ENCODE measurements at regions not wholly inside any gene's neighbourhood (a gene's known extent, or its start where the extent isn't known, plus 50 kb on each side); places are given as distances from the start of the nearest gene placed in this dataset.

DNA sequence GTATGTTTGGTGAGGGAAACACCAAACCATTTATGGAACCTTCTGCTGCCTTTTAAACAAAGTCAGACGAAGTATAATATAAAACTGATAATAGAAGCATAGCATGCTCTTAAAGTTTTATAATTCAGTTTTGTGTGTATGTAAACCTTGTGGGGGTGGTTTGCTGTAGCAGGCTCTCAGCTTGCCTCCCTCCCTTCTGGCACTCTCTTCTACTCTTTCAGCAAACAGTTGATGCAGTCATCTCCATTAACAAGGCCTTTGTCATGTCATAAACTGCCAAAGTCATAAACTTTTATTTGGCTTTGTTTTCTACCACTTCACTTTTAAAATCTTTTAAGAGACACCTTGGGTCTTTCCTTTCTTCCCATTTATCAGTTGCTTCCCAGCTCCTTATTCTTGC lies 448.2 kb upstream of the SETBP1 start:
- intact Hi-C loops (cut with micrococcal nuclease; ENCODE audit: unreplicated experiment), result no loop called here
- no peak overlapping the region for H3K4me3 ChIP-seq (ENCODE audit: low read depth, low read length, poor library complexity, severe bottlenecking)
- no peak for DNase-seq (ENCODE audit: low spot score)
- no TSS peak for BruUV-seq (replicated peaks)
- TF ChIP-seq, protein P1, sequence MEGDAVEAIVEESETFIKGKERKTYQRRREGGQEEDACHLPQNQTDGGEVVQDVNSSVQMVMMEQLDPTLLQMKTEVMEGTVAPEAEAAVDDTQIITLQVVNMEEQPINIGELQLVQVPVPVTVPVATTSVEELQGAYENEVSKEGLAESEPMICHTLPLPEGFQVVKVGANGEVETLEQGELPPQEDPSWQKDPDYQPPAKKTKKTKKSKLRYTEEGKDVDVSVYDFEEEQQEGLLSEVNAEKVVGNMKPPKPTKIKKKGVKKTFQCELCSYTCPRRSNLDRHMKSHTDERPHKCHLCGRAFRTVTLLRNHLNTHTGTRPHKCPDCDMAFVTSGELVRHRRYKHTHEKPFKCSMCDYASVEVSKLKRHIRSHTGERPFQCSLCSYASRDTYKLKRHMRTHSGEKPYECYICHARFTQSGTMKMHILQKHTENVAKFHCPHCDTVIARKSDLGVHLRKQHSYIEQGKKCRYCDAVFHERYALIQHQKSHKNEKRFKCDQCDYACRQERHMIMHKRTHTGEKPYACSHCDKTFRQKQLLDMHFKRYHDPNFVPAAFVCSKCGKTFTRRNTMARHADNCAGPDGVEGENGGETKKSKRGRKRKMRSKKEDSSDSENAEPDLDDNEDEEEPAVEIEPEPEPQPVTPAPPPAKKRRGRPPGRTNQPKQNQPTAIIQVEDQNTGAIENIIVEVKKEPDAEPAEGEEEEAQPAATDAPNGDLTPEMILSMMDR (conservative IDR thresholded peaks at IDR 0.05; ENCODE audit: low read depth, low read length), result no peak
- TF ChIP-seq EZH2 (IDR thresholded peaks at IDR 0.05; ENCODE audit: borderline replicate concordance, low read depth, low read length, poor library complexity, severe bottlenecking), result no peak
- no peak overlapping the region for H3K27ac ChIP-seq (ENCODE audit: low read depth, low read length, poor library complexity, severe bottlenecking)
- H3K36me3 ChIP-seq (ENCODE audit: insufficient read depth, low read length, poor library complexity, severe bottlenecking), result no peaks in the 10 kb centered on the region
- ChIA-PET POLR2A (ENCODE audit: low non-redundant PET) (no interaction called here), CTCF (no interaction called here)
- no peaks in the 10 kb centered on the region for H3K9me3 ChIP-seq (ENCODE audit: low read depth, low read length, poor library complexity, severe bottlenecking)
- no peaks in the 10 kb centered on the region for H3K4me1 ChIP-seq (ENCODE audit: insufficient read depth, low read length, poor library complexity, severe bottlenecking)
- no peaks in the 10 kb centered on the region for H3K27me3 ChIP-seq (replicated peaks; ENCODE audit: insufficient read depth, low read depth, low read length, poor library complexity)

GRCh38 chr18:44238454-44238853 lies 442.2 kb upstream of the SETBP1 start:
- ChIA-PET POLR2A (ENCODE audit: low non-redundant PET) (no interaction called here), CTCF (no interaction called here)
- BruUV-seq (replicated peaks), result no TSS peak
- TF ChIP-seq EZH2 (IDR thresholded peaks at IDR 0.05; ENCODE audit: borderline replicate concordance, low read depth, low read length, poor library complexity, severe bottlenecking), result no peak
- TF ChIP-seq, protein P1 (conservative IDR thresholded peaks at IDR 0.05; ENCODE audit: low read depth, low read length), result no peak
- no peak overlapping the region for H3K27ac ChIP-seq (ENCODE audit: low read depth, low read length, poor library complexity, severe bottlenecking)
- H3K4me1 ChIP-seq (ENCODE audit: insufficient read depth, low read length, poor library complexity, severe bottlenecking), result no peaks in the 10 kb centered on the region
- no peaks in the 10 kb centered on the region for H3K36me3 ChIP-seq (ENCODE audit: insufficient read depth, low read length, poor library complexity, severe bottlenecking)
- H3K4me3 ChIP-seq (ENCODE audit: low read depth, low read length, poor library complexity, severe bottlenecking), result no peak overlapping the region
- DNase-seq (ENCODE audit: low spot score), result no peak
- intact Hi-C loops (cut with micrococcal nuclease; ENCODE audit: unreplicated experiment), result no loop called here
- H3K9me3 ChIP-seq (ENCODE audit: low read depth, low read length, poor library complexity, severe bottlenecking), result no peaks in the 10 kb centered on the region
- H3K27me3 ChIP-seq (replicated peaks; ENCODE audit: insufficient read depth, low read depth, low read length, poor library complexity), result no peaks in the 10 kb centered on the region

GRCh38 chr18:44238911-44239310 lies 441.8 kb upstream of the SETBP1 start:
- ChIA-PET CTCF (no interaction called here), POLR2A (ENCODE audit: low non-redundant PET) (no interaction called here)
- Histone ChIP-seq H3K4me3 (ENCODE audit: low read depth, low read length, poor library complexity, severe bottlenecking) (no peak overlapping the region), H3K27me3 (replicated peaks; ENCODE audit: insufficient read depth, low read depth, low read length, poor library complexity) (no peaks in the 10 kb centered on the region), H3K36me3 (ENCODE audit: insufficient read depth, low read length, poor library complexity, severe bottlenecking) (no peaks in the 10 kb centered on the region), H3K9me3 (ENCODE audit: low read depth, low read length, poor library complexity, severe bottlenecking) (no peaks in the 10 kb centered on the region), H3K4me1 (ENCODE audit: insufficient read depth, low read length, poor library complexity, severe bottlenecking) (no peaks in the 10 kb centered on the region), H3K27ac (ENCODE audit: low read depth, low read length, poor library complexity, severe bottlenecking) (no peak overlapping the region)
- intact Hi-C loops (cut with micrococcal nuclease; ENCODE audit: unreplicated experiment), result no loop called here
- BruUV-seq (replicated peaks), result no TSS peak
- DNase-seq (ENCODE audit: low spot score), result no peak
- TF ChIP-seq, protein P1 (conservative IDR thresholded peaks at IDR 0.05; ENCODE audit: low read depth, low read length), result no peak
- no peak for TF ChIP-seq EZH2 (IDR thresholded peaks at IDR 0.05; ENCODE audit: borderline replicate concordance, low read depth, low read length, poor library complexity, severe bottlenecking)

Data from A673 (cell line).